ENCODE measurements at regions not wholly inside any gene's neighbourhood (a gene's known extent, or its start where the extent isn't known, plus 50 kb on each side); places are given as distances from the start of the nearest gene placed in this dataset.

DNA sequence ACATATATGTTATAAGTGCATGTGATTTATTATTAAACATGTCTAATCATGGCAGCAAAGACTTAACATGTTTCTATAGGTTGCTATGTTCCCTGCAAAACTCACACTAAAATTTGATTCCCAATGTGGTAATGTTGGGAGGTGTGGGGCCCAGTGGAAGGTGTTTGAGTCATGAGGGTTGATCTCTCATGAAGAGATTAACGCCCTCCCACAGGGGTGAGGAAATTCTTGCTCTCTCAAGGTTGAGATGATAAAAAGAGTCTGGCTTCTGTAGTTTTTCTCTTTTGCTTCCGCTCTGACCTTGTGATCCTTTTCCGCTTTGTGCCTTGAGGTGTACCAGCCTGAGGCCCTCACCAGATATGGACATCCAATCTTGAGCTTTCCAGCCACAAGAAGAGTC, 737.5 kb upstream of the SLITRK5 start:
- Histone ChIP-seq H3K4me1 (ENCODE audit: insufficient read depth, poor library complexity, severe bottlenecking) (no peaks in the 10 kb centered on the region), H3K27me3 (ENCODE audit: insufficient read depth, poor library complexity, severe bottlenecking) (no peaks in the 10 kb centered on the region), H3K4me3 (ENCODE audit: severe bottlenecking) (no peak overlapping the region), H3K36me3 (ENCODE audit: low read depth) (no peaks in the 10 kb centered on the region), H3K27ac (ENCODE audit: poor library complexity, severe bottlenecking) (no peak overlapping the region), H3K9me3 (ENCODE audit: severe bottlenecking) (no peaks in the 10 kb centered on the region)
- ATAC-seq (ENCODE audit: low read depth): no peak
- no peak for DNase-seq (ENCODE audit: low spot score)
- TF ChIP-seq, protein P1, sequence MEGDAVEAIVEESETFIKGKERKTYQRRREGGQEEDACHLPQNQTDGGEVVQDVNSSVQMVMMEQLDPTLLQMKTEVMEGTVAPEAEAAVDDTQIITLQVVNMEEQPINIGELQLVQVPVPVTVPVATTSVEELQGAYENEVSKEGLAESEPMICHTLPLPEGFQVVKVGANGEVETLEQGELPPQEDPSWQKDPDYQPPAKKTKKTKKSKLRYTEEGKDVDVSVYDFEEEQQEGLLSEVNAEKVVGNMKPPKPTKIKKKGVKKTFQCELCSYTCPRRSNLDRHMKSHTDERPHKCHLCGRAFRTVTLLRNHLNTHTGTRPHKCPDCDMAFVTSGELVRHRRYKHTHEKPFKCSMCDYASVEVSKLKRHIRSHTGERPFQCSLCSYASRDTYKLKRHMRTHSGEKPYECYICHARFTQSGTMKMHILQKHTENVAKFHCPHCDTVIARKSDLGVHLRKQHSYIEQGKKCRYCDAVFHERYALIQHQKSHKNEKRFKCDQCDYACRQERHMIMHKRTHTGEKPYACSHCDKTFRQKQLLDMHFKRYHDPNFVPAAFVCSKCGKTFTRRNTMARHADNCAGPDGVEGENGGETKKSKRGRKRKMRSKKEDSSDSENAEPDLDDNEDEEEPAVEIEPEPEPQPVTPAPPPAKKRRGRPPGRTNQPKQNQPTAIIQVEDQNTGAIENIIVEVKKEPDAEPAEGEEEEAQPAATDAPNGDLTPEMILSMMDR (IDR thresholded peaks at IDR 0.05; ENCODE audit: poor library complexity, severe bottlenecking): no peak

DNA sequence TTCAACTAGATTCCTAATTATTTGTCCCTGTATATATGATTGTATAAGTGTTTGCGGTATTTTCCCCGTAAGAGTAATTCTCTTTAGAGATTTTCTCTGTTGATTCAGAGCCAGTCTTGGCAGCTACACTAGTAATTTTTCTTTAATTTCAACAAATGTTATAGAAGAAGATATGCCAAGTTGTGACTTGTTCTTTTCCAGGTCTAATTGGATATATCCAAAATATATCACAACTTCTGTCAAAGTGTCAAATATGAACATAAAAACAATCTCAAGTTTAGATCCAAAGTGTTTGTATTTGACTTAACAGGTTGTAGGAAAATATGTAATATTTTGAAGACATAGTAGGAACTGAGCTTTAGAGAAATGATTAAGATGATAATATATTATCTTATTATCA, 733.9 kb upstream of the SLITRK5 start:
- no peak overlapping the region for H3K27ac ChIP-seq (ENCODE audit: poor library complexity, severe bottlenecking)
- no peaks in the 10 kb centered on the region for H3K36me3 ChIP-seq (ENCODE audit: low read depth)
- no peaks in the 10 kb centered on the region for H3K9me3 ChIP-seq (ENCODE audit: severe bottlenecking)
- H3K4me3 ChIP-seq (ENCODE audit: severe bottlenecking): no peak overlapping the region
- DNase-seq (ENCODE audit: low spot score) (no peak), ATAC-seq (ENCODE audit: low read depth) (no peak)
- TF ChIP-seq, protein P1 (IDR thresholded peaks at IDR 0.05; ENCODE audit: poor library complexity, severe bottlenecking): no peak
- H3K4me1 ChIP-seq (ENCODE audit: insufficient read depth, poor library complexity, severe bottlenecking): no peaks in the 10 kb centered on the region
- no peaks in the 10 kb centered on the region for H3K27me3 ChIP-seq (ENCODE audit: insufficient read depth, poor library complexity, severe bottlenecking)

DNA sequence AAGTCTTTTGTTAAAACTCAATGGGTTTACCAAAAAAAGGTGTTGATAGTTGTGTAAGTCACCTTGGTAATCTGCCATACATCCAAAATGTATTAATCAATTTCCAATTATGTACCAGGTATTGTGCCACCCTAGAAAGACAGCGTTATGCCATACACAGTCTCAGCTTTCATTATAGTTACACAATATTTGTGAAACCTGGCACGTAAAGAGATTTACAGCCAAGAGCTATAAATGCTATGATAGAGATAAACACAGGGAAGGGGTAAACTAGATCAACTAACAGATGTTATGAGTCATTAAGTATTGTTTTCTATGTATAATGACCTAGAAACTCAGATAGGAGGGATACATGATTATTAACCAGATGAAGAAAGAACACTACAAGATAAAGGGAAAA, 725.6 kb upstream of the SLITRK5 start:
- Histone ChIP-seq H3K27me3 (ENCODE audit: insufficient read depth, poor library complexity, severe bottlenecking) (no peaks in the 10 kb centered on the region), H3K36me3 (ENCODE audit: low read depth) (no peaks in the 10 kb centered on the region), H3K4me1 (ENCODE audit: insufficient read depth, poor library complexity, severe bottlenecking) (no peaks in the 10 kb centered on the region), H3K4me3 (ENCODE audit: severe bottlenecking) (no peak overlapping the region), H3K9me3 (ENCODE audit: severe bottlenecking) (no peaks in the 10 kb centered on the region), H3K27ac (ENCODE audit: poor library complexity, severe bottlenecking) (no peak overlapping the region)
- TF ChIP-seq, protein P1 (IDR thresholded peaks at IDR 0.05; ENCODE audit: poor library complexity, severe bottlenecking): no peak
- DNase-seq (ENCODE audit: low spot score): no peak
- ATAC-seq (ENCODE audit: low read depth): no peak

DNA sequence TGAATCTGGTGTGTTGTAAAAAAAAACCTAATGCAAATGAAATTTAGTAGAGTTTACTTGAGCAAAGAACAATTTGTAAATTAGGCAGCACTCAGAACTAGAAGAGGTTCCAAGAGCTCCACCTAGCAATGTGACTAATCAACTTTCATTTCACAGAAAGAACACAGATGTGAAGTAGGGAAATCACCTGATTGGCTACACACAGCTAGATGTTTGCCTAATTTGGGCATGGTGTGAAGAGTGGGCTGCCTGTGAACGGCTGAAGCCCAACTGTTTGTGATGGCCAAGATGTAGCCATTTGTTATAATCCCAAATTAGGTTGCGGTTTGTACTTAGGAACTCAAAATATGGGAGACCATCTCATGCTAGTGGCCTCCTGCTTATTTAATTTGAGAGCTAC, 724.4 kb upstream of the SLITRK5 start:
- DNase-seq (ENCODE audit: low spot score): no peak
- H3K9me3 ChIP-seq (ENCODE audit: severe bottlenecking): no peaks in the 10 kb centered on the region
- H3K36me3 ChIP-seq (ENCODE audit: low read depth): no peaks in the 10 kb centered on the region
- H3K27me3 ChIP-seq (ENCODE audit: insufficient read depth, poor library complexity, severe bottlenecking): no peaks in the 10 kb centered on the region
- H3K4me3 ChIP-seq (ENCODE audit: severe bottlenecking): no peak overlapping the region
- no peak overlapping the region for H3K27ac ChIP-seq (ENCODE audit: poor library complexity, severe bottlenecking)
- no peaks in the 10 kb centered on the region for H3K4me1 ChIP-seq (ENCODE audit: insufficient read depth, poor library complexity, severe bottlenecking)
- ATAC-seq (ENCODE audit: low read depth): no peak
- TF ChIP-seq, protein P1 (IDR thresholded peaks at IDR 0.05; ENCODE audit: poor library complexity, severe bottlenecking): no peak

DNA sequence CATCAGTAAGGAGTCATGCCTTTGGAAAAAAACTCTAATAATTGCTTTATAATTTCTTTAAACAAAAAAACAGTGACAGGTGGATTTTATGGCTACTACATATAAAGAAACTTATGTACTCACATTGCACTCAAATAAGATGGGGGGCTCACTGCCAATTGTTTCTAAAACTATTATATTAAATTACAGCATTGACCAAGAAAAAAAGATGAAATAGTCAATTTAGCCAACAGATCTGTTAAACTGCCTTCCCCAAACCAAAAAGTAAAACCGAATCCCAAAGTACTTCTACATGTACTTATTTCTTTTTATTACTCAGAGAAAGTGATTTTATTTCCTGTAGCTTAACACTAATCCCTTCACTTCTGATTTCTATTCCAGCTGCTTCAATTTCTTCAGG, 716.8 kb upstream of the SLITRK5 start:
- ATAC-seq (ENCODE audit: low read depth): no peak
- H3K4me1 ChIP-seq (ENCODE audit: insufficient read depth, poor library complexity, severe bottlenecking): no peaks in the 10 kb centered on the region
- DNase-seq (ENCODE audit: low spot score): no peak
- H3K4me3 ChIP-seq (ENCODE audit: severe bottlenecking): no peak overlapping the region
- no peak overlapping the region for H3K27ac ChIP-seq (ENCODE audit: poor library complexity, severe bottlenecking)
- no peaks in the 10 kb centered on the region for H3K9me3 ChIP-seq (ENCODE audit: severe bottlenecking)
- no peaks in the 10 kb centered on the region for H3K36me3 ChIP-seq (ENCODE audit: low read depth)
- TF ChIP-seq, protein P1 (IDR thresholded peaks at IDR 0.05; ENCODE audit: poor library complexity, severe bottlenecking): no peak
- no peaks in the 10 kb centered on the region for H3K27me3 ChIP-seq (ENCODE audit: insufficient read depth, poor library complexity, severe bottlenecking)
